ENCODE measurements at regions not wholly inside any gene's neighbourhood (a gene's known extent, or its start where the extent isn't known, plus 50 kb on each side); places are given as distances from the start of the nearest gene placed in this dataset.

GRCh38 chr6:120534954-120535353 is 799.3 kb downstream of the TBC1D32 start:
- TF ChIP-seq CTCF (conservative IDR thresholded peaks at IDR 0.05; ENCODE audit: low read depth in 2 of 2) (no peak), REST (IDR thresholded peaks at IDR 0.05; ENCODE audit: unreplicated experiment) (no peak), JUNB (IDR thresholded peaks at IDR 0.05; ENCODE audit: unreplicated experiment) (no peak), EZH2 (IDR thresholded peaks at IDR 0.05; ENCODE audit: low read depth, unreplicated experiment) (no peak), ZNF114 (CRISPR knock-in tag; IDR thresholded peaks at IDR 0.05) (no peak), POLR2AphosphoS5 (IDR thresholded peaks at IDR 0.05; ENCODE audit: low read depth) (no peak), ETS1 (IDR thresholded peaks at IDR 0.05) (no peak), ZNF331 (CRISPR knock-in tag; IDR thresholded peaks at IDR 0.05; ENCODE audit: low read depth) (no peak), EZH2phosphoT487 (IDR thresholded peaks at IDR 0.05; ENCODE audit: unreplicated experiment) (no peak), CREB1 (CRISPR knock-in tag; IDR thresholded peaks at IDR 0.05; ENCODE audit: low read depth) (no peak), NANOG (IDR thresholded peaks at IDR 0.05; ENCODE audit: borderline replicate concordance) (no peak), ZNF462 (CRISPR knock-in tag; IDR thresholded peaks at IDR 0.05) (no peak)
